Sigmoid colon (tissue), 4 donors: ENCODE measurements at regions not wholly inside any gene's neighbourhood (a gene's known extent, or its start where the extent isn't known, plus 50 kb on each side); places are given as distances from the start of the nearest gene placed in this dataset.

Experiments used
- CTCF ChIP-seq, 4 experiments: fragments of 450-650 bp in 3 of 4; fragments of 200-600 bp in 1 of 4; IDR thresholded peaks; one replicate each; pipeline ENCODE4 v1.5.1; 2016 to 2019; ENCODE audit warnings: antibody characterized with exemption in 4 of 4, mild to moderate bottlenecking in 3 of 4, moderate library complexity in 2 of 4
- EP300 ChIP-seq, 4 donors: sonication (generic); formaldehyde crosslinking; IDR thresholded peaks; one replicate each; pipeline ENCODE4 v1.6.1; 2017; ENCODE audit warnings: antibody characterized with exemption in 4 of 4
- POLR2A ChIP-seq, 2 donors: fragments of 450-650 bp; IDR thresholded peaks; one replicate each; pipeline ENCODE4 v1.6.1; 2016; ENCODE audit warnings: antibody characterized with exemption in 2 of 2, mild to moderate bottlenecking in 2 of 2, moderate library complexity in 2 of 2

GRCh38 chr5:167898361-167899042 lies 392.9 kb upstream of the WWC1 start:
- TF ChIP-seq EP300 (IDR thresholded peaks at IDR 0.05): no peak
- no peak for TF ChIP-seq CTCF (IDR thresholded peaks at IDR 0.05)
- no peak for TF ChIP-seq POLR2A (IDR thresholded peaks at IDR 0.05)
